Heart left ventricle (tissue), 13 donors: ENCODE measurements at regions not wholly inside any gene's neighbourhood (a gene's known extent, or its start where the extent isn't known, plus 50 kb on each side); places are given as distances from the start of the nearest gene placed in this dataset.

Source experiments
- POLR2A ChIP-seq, 2 donors: fragments of 450-650 bp; IDR thresholded peaks; one replicate each; pipeline ENCODE4 v1.6.1; 2017; ENCODE audit warnings: antibody characterized with exemption in 2 of 2, mild to moderate bottlenecking in 2 of 2, moderate library complexity in 2 of 2
- TF ChIP-seq, protein P1 (sequence below), 12 donors: fragments of 200-600 bp; sonication (generic) in 4 of 12; IDR thresholded peaks; one replicate each; pipeline versions ENCODE4 v1.5.0 to v1.8.0; 2018 to 2022; ENCODE audit warnings: antibody characterized with exemption in 12 of 12, mild to moderate bottlenecking in 5 of 12
- donor health status: ischemic (EF 13 %, LVEDD 7.1; RV severe dilation, severe dysfunction).
- donor health status: DM: no; HTN: yes; CAD: no.
- donor health status: DM: no; HTN: no; CAD: no.
- donor health status: ischemic (EF 25% LVEDD 6.9; RV normal size, moderate dysfunction).
- donor health status: ischemic (EF 25% LVEDD 5.7; RV mildly dilated, moderate dysfunction).
- donor health status: ischemic (EF 35%, LVEDD 5.7; RV mildly dilated, moderate dysfunction).
- donor health status: nonischemic (EF 11% LVEDD 7.7; RV severe dilation, severe dysfunction).
- donor health status: DM: yes; HTN: yes; CAD: no.
- donor health status: PGD.
- donor health status: ischemic (EF 29% LVEDD 5.4; RV normal size, mild dysfunction).
- donor health status: nonischemic (EF 23%, LVEDD 6.1; RV moderate dilation, normal function).

DNA sequence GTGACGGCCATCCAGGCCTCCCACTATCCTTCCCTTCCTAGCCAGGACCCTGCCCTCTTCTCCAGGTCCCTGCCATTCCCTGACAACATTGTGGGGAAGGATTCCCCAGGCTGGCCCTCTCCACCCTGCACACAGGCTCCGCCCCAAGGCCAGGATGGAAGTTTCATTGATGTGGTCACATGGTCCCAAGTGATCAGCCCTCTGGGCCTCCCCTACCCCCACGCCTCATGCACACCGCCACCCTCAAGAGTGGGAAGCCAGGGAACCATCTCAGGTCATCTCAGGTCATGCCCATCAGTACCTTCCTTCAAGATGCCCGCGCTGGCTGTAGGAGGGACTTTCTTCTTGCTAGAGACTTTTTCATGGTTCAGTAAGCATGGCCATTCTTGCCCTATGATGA is 514.8 kb upstream of the RAB6C start:
- TF ChIP-seq, protein P1, sequence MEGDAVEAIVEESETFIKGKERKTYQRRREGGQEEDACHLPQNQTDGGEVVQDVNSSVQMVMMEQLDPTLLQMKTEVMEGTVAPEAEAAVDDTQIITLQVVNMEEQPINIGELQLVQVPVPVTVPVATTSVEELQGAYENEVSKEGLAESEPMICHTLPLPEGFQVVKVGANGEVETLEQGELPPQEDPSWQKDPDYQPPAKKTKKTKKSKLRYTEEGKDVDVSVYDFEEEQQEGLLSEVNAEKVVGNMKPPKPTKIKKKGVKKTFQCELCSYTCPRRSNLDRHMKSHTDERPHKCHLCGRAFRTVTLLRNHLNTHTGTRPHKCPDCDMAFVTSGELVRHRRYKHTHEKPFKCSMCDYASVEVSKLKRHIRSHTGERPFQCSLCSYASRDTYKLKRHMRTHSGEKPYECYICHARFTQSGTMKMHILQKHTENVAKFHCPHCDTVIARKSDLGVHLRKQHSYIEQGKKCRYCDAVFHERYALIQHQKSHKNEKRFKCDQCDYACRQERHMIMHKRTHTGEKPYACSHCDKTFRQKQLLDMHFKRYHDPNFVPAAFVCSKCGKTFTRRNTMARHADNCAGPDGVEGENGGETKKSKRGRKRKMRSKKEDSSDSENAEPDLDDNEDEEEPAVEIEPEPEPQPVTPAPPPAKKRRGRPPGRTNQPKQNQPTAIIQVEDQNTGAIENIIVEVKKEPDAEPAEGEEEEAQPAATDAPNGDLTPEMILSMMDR (IDR thresholded peaks at IDR 0.05), result no peak
- no peak for TF ChIP-seq POLR2A (IDR thresholded peaks at IDR 0.05)
